ENCODE measurements at regions not wholly inside any gene's neighbourhood (a gene's known extent, or its start where the extent isn't known, plus 50 kb on each side); places are given as distances from the start of the nearest gene placed in this dataset.

GRCh38 chr5:104237586-104237985 lies 675.0 kb upstream of the NUDT12 start:
- no peak for TF ChIP-seq CTCF (IDR thresholded peaks at IDR 0.05)
- no peak for TF ChIP-seq POLR2A (IDR thresholded peaks at IDR 0.05)

Data from right lobe of liver (tissue), 4 donors.